ENCODE measurements at regions not wholly inside any gene's neighbourhood (a gene's known extent, or its start where the extent isn't known, plus 50 kb on each side); places are given as distances from the start of the nearest gene placed in this dataset.

GRCh38 chr16:80029761-80030481, 429.4 kb upstream of the MAF start:
- H3K4ac ChIP-seq (ENCODE audit: low read depth, low read length) = no peak overlapping the region
- Mint-ChIP-seq H3K36me3 (ENCODE audit: insufficient read depth in 1 of 3, low read depth in 3 of 3) (peaks cover 0 to 11% (median 0%) of the 10 kb centered on the region in 3 experiments; a peak in 2 of 7 replicates), H3K27ac (no peak overlapping the region), H3K27me3 (ENCODE audit: low read depth) (no peaks in the 10 kb centered on the region; the same call in none of the 2 replicates), H3K9me3 (peaks cover 12 to 17% of the 10 kb centered on the region in 2 experiments), H3K4me1 (peaks cover 18 to 27% of the 10 kb centered on the region in 2 experiments; a peak in 3 of 4 replicates), H3K4me3 (no peak overlapping the region)
- no peaks in the 10 kb centered on the region for H3K79me1 ChIP-seq (ENCODE audit: insufficient read depth, low read depth, low read length, poor library complexity, severe bottlenecking)
- H3K18ac ChIP-seq (ENCODE audit: insufficient read length, low read depth, low read length) = no peak overlapping the region
- no peak overlapping the region for H3K23ac ChIP-seq (ENCODE audit: insufficient read length, low read depth, low read length)
- no peak overlapping the region for H2AK5ac ChIP-seq (ENCODE audit: insufficient read length, low read length)
- no peaks in the 10 kb centered on the region for H3K79me2 ChIP-seq (ENCODE audit: insufficient read depth, low read length)
- H3K23me2 ChIP-seq (ENCODE audit: insufficient read length, low read depth, low read length, poor library complexity, severe bottlenecking) = no peaks in the 10 kb centered on the region
- H2BK20ac ChIP-seq (ENCODE audit: low read depth, low read length, poor library complexity, severe bottlenecking) = no peak overlapping the region
- H2BK15ac ChIP-seq (ENCODE audit: low read depth, low read length) = no peak overlapping the region
- no peak for TF ChIP-seq CTCF (conservative IDR thresholded peaks at IDR 0.05)
- H3K27ac ChIP-seq (ENCODE audit: insufficient read length, low read depth, low read length) = no peak overlapping the region
- no peak overlapping the region for H2AFZ ChIP-seq (ENCODE audit: low read length)
- H4K20me1 ChIP-seq (ENCODE audit: control insufficient read depth, insufficient read depth, insufficient read length) = no peaks in the 10 kb centered on the region
- no peak overlapping the region for H4K91ac ChIP-seq (ENCODE audit: insufficient read length, low read depth, low read length)
- H3K4me2 ChIP-seq (ENCODE audit: insufficient read depth, insufficient read length, low read length) = no peak overlapping the region
- H3K27me3 ChIP-seq (ENCODE audit: insufficient read depth, low read length) = no peaks in the 10 kb centered on the region
- no peaks in the 10 kb centered on the region for H3K4me1 ChIP-seq (ENCODE audit: insufficient read depth, low read length)
- H4K8ac ChIP-seq (replicated peaks; ENCODE audit: insufficient read length, low read depth, low read length) = no peak overlapping the region
- no peak overlapping the region for H3T11ph ChIP-seq (ENCODE audit: low read length)
- H3K14ac ChIP-seq (ENCODE audit: insufficient read depth, low read length) = no peak overlapping the region
- no peak overlapping the region for H2BK120ac ChIP-seq (ENCODE audit: low read depth, low read length, poor library complexity, severe bottlenecking)
- no CpG with 5 or more reads among the region's 8 CpGs for WGBS (ENCODE audit: extremely low coverage, insufficient read length, low lambda C conversion rate)
- H3K56ac ChIP-seq (ENCODE audit: insufficient read length, low read depth, low read length) = no peak overlapping the region
- no peaks in the 10 kb centered on the region for H3K9me3 ChIP-seq (ENCODE audit: control insufficient read depth, low read depth, low read length)
- H3K9ac ChIP-seq (ENCODE audit: extremely low read depth, insufficient read length, low read length) = no peak overlapping the region
- no peak overlapping the region for H4K5ac ChIP-seq (ENCODE audit: insufficient read length, low read depth, low read length)
- H2BK5ac ChIP-seq (ENCODE audit: insufficient read length, low read length) = no peak overlapping the region
- no peak for DNase-seq
- H2BK12ac ChIP-seq (ENCODE audit: insufficient read length, low read depth, low read length) = no peak overlapping the region

Measured in H9 (cell line).